Caco-2 (cell line): ENCODE measurements at regions not wholly inside any gene's neighbourhood (a gene's known extent, or its start where the extent isn't known, plus 50 kb on each side); places are given as distances from the start of the nearest gene placed in this dataset.

Experiments
- BruUV-seq: library from RNA; stranded (reverse); fragments of 400-500 nt; replicated peaks from 2 replicates; lab custom pipeline; 2021; lab: Mats Ljungman, UMichigan
- CTCF ChIA-PET: fragments of 300-600 bp; sonication (Branson Sonifier 250); formaldehyde crosslinking; loops from one replicate; lab custom pipeline; 2022; ENCODE audit warnings: antibody characterized with exemption; lab: Charles Lee
- POLR2A ChIA-PET: fragments of 300-600 bp; sonication (Branson Sonifier 250); formaldehyde crosslinking; loops from one replicate; lab custom pipeline; 2022; ENCODE audit warnings: antibody characterized with exemption; lab: Charles Lee
- DNase-seq, 2 experiments: peaks; one replicate each; pipeline versions ENCODE4 v3.0.0 to v3.0.0-alpha.2; 2020 to 2022
- H3K27me3 ChIP-seq: replicated peaks from 2 replicates; pipeline ENCODE4 v1.6.0; 2011; ENCODE audit warnings: low read length; ENCODE audit not compliant: control insufficient read depth, insufficient read depth
- H3K36me3 ChIP-seq: 2 replicates; pipeline ENCODE4 v1.5.1; 2011; ENCODE audit warnings: low read length; ENCODE audit not compliant: control insufficient read depth, insufficient read depth
- H3K4me1 ChIP-seq: fragments of 250-450 bp; sonication (Bioruptor Pico); 2 replicates; pipeline ENCODE4 v1.5.1; 2020; ENCODE audit warnings: mild to moderate bottlenecking
- H3K4me3 ChIP-seq: 2 replicates; pipeline ENCODE4 v1.5.1; 2011; ENCODE audit warnings: low read depth, mild to moderate bottlenecking, control low read depth, low read length
- H3K9me3 ChIP-seq: fragments of 250-450 bp; sonication (Bioruptor Pico); 2 replicates; pipeline ENCODE4 v1.5.1; 2020; ENCODE audit warnings: mild to moderate bottlenecking, moderate library complexity
- H3K27ac Mint-ChIP-seq: one replicate; pipeline ENCODE4 v1.8.0; 2022; ENCODE audit warnings: mixed read lengths; ENCODE audit not compliant: unreplicated experiment
- H3K27me3 Mint-ChIP-seq: one replicate; pipeline ENCODE4 v1.8.0; 2022; ENCODE audit warnings: mixed read lengths; ENCODE audit not compliant: insufficient read depth, unreplicated experiment
- H3K36me3 Mint-ChIP-seq: one replicate; pipeline ENCODE4 v1.8.0; 2022; ENCODE audit warnings: mild to moderate bottlenecking, mixed read lengths; ENCODE audit not compliant: insufficient read depth, unreplicated experiment
- H3K4me1 Mint-ChIP-seq: one replicate; pipeline ENCODE4 v1.8.0; 2022; ENCODE audit warnings: low read depth, mixed read lengths; ENCODE audit not compliant: unreplicated experiment
- H3K4me3 Mint-ChIP-seq: one replicate; pipeline ENCODE4 v1.8.0; 2022; ENCODE audit warnings: mild to moderate bottlenecking, moderate library complexity, mixed read lengths; ENCODE audit not compliant: unreplicated experiment
- H3K9me3 Mint-ChIP-seq: one replicate; pipeline ENCODE4 v1.8.0; 2022; ENCODE audit warnings: mixed read lengths; ENCODE audit not compliant: unreplicated experiment
- intact Hi-C: fragments of 100-400 bp; cut with micrococcal nuclease; formaldehyde crosslinking; loops from one replicate; pipeline ENCODE4 v1.10.0; 2022; ENCODE audit not compliant: unreplicated experiment
- TF ChIP-seq, protein P1 (sequence below), 2 experiments: fragments of 200-600 bp in 1 of 2; IDR thresholded peaks; 1 replicate in 1 of 2; 2 replicates in 1 of 2; pipeline versions ENCODE4 v1.5.1 to v1.8.0; 2011 to 2022; ENCODE audit warnings: antibody characterized with exemption in 1 of 2, control low read depth in 1 of 2, inconsistent platforms in 1 of 2, low read depth in 1 of 2, low read length in 1 of 2, mild to moderate bottlenecking in 1 of 2, moderate library complexity in 1 of 2; ENCODE audit not compliant: insufficient read depth in 1 of 2, severe bottlenecking in 1 of 2, unreplicated experiment in 1 of 2

DNA sequence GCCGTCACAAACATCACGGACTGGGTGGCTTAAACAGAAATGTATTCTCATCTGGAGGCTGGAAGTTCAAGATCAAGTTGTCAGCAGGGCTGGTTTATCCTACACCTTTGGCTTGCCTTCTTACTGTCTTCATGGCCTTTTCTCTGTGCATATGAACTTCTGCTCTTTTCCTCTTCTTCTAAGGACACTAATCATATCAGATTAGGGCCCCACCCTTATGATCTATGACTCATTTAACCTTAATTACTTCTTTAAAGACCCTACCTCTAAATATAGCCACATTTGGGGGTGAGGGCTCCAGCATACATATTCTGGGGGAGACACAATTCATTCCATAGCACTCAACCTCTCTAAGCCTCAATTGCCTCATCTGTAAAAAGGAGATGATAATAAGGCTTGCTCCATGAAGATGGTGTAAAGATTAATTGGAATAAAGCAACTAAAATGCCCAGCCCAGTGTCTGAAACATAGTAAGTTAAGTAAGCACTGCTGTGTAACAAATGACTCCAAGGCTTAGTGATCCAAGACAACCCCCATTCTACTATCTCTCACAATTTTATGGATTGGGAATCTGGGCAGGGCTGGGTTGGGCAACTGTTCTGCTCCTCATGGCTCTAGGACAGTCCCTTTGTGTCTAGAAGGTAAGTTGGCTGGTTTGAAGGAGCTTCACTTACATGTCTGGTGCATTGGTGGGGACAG lies 119.8 kb downstream of the BANF2 start:
- no peak for DNase-seq
- BruUV-seq = no TSS peak
- Histone ChIP-seq H3K9me3 (no peaks in the 10 kb centered on the region), H3K27me3 (no peaks in the 10 kb centered on the region), H3K4me3 (no peak overlapping the region), H3K36me3 (no peaks in the 10 kb centered on the region), H3K4me1 (peaks cover 16% of the 10 kb centered on the region)
- Mint-ChIP-seq H3K4me3 (no peak overlapping the region), H3K27ac (no peak overlapping the region), H3K27me3 (no peaks in the 10 kb centered on the region), H3K9me3 (peaks cover 9% of the 10 kb centered on the region), H3K36me3 (no peaks in the 10 kb centered on the region), H3K4me1 (peaks cover 16% of the 10 kb centered on the region)
- intact Hi-C loops = loop anchor here (5.0 to 10.0 kb wide), 2 partner anchors 105 to 152 kb away; no protein-coding TSS in a partner anchor
- ChIA-PET POLR2A (no interaction called here), CTCF (no interaction called here)
- TF ChIP-seq, protein P1, sequence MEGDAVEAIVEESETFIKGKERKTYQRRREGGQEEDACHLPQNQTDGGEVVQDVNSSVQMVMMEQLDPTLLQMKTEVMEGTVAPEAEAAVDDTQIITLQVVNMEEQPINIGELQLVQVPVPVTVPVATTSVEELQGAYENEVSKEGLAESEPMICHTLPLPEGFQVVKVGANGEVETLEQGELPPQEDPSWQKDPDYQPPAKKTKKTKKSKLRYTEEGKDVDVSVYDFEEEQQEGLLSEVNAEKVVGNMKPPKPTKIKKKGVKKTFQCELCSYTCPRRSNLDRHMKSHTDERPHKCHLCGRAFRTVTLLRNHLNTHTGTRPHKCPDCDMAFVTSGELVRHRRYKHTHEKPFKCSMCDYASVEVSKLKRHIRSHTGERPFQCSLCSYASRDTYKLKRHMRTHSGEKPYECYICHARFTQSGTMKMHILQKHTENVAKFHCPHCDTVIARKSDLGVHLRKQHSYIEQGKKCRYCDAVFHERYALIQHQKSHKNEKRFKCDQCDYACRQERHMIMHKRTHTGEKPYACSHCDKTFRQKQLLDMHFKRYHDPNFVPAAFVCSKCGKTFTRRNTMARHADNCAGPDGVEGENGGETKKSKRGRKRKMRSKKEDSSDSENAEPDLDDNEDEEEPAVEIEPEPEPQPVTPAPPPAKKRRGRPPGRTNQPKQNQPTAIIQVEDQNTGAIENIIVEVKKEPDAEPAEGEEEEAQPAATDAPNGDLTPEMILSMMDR (IDR thresholded peaks at IDR 0.05; ENCODE audit: insufficient read depth in 1 of 2, low read depth in 1 of 2, low read length in 1 of 2, severe bottlenecking in 1 of 2, unreplicated experiment in 1 of 2) = no peak

DNA sequence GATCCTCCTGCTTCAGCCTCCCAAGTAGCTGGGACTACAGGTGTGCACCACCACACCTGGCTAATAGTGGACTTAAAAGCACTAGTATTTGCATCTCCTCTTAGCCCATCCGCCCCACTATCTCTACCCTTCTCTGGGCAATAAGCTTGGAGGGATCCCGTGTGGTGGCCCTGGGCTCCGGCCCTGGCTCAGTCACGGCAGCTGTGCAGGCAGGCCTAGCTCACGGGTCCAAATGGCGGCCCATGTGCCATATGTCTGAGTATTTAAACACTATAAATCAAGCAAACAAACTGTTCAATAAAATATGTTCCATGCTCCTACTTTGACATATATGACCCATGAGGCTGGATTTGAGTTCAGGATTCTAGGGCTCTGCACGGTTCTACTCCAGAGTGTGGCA lies 118.4 kb downstream of the BANF2 start:
- H3K36me3 ChIP-seq = no peaks in the 10 kb centered on the region
- ChIA-PET CTCF (no interaction called here), POLR2A (interaction anchor here (0.9 kb wide), 1 partner anchor 248 kb away, joined by 3 read pairs; the partner anchor contains the start of gene DSTN)
- Mint-ChIP-seq H3K27me3 (no peaks in the 10 kb centered on the region), H3K36me3 (no peaks in the 10 kb centered on the region), H3K9me3 (peaks cover 9% of the 10 kb centered on the region), H3K4me3 (no peak overlapping the region), H3K27ac (no peak overlapping the region), H3K4me1 (peaks cover 10% of the 10 kb centered on the region)
- TF ChIP-seq, protein P1 (IDR thresholded peaks at IDR 0.05; ENCODE audit: insufficient read depth in 1 of 2, low read depth in 1 of 2, low read length in 1 of 2, severe bottlenecking in 1 of 2, unreplicated experiment in 1 of 2) = no peak
- intact Hi-C loops = no loop called here
- no TSS peak for BruUV-seq
- no peaks in the 10 kb centered on the region for H3K27me3 ChIP-seq
- DNase-seq = no peak
- no peak overlapping the region for H3K4me3 ChIP-seq
- H3K9me3 ChIP-seq = no peaks in the 10 kb centered on the region
- H3K4me1 ChIP-seq = peaks cover 5% of the 10 kb centered on the region

DNA sequence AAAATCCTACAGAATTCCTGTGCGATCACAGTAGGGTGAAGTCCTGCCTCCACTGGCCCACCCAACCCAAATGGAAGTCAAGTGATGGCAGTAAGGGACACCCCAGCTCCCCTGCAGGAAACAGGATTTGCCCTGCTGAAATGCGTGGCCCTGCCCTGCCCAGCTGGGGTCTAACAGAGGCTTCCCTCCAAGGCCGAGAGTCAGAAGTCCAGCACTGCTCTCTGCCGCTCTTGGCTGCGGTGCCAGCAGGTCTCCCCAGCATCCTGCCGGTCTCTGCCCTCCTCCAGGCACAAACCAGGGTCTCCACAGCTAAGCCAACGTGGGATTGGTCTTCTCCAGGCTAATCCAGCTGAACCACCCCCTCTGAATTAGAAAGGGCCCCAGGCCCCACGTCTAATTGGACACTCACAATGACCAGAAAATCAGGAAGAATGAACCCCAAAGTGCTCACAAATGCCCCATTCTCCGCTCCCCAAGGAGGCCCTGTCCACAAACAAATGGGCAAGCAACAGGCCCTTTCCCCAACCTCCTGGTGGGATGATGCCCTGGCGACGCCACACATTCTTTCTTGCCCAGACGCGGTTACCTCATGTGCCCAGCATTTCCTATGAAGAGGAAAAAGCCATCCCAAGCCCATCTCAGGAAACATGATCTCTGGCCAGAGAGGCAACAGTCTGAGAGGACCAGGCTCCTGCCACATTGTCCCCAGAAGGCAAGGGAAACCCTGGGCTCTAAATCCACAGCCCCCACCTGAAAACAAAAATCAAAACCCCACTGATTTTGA lies 117.2 kb downstream of the BANF2 start:
- Mint-ChIP-seq H3K4me3 (no peak overlapping the region), H3K27ac (no peak overlapping the region), H3K9me3 (peaks cover 9% of the 10 kb centered on the region), H3K27me3 (no peaks in the 10 kb centered on the region), H3K36me3 (no peaks in the 10 kb centered on the region), H3K4me1 (peaks cover 6% of the 10 kb centered on the region)
- H3K9me3 ChIP-seq = no peaks in the 10 kb centered on the region
- peaks cover under 1% of the 10 kb centered on the region; the same call in 1 of the 2 replicates for H3K4me1 ChIP-seq
- intact Hi-C loops = no loop called here
- no TSS peak for BruUV-seq
- no peaks in the 10 kb centered on the region for H3K36me3 ChIP-seq
- CTCF ChIA-PET = no interaction called here
- TF ChIP-seq, protein P1 (IDR thresholded peaks at IDR 0.05; ENCODE audit: insufficient read depth in 1 of 2, low read depth in 1 of 2, low read length in 1 of 2, severe bottlenecking in 1 of 2, unreplicated experiment in 1 of 2) = no peak
- H3K27me3 ChIP-seq = no peaks in the 10 kb centered on the region
- H3K4me3 ChIP-seq = no peak overlapping the region
- DNase-seq = no peak
- POLR2A ChIA-PET = no interaction called here
